CD4-positive, alpha-beta T cell treated with Interleukin-17A for 1 hour (primary cell): ENCODE measurements at regions not wholly inside any gene's neighbourhood (a gene's known extent, or its start where the extent isn't known, plus 50 kb on each side); places are given as distances from the start of the nearest gene placed in this dataset.

Source experiments
- DNase-seq: peaks from one replicate; pipeline ENCODE4 v3.0.0-alpha.2; 2020

DNA sequence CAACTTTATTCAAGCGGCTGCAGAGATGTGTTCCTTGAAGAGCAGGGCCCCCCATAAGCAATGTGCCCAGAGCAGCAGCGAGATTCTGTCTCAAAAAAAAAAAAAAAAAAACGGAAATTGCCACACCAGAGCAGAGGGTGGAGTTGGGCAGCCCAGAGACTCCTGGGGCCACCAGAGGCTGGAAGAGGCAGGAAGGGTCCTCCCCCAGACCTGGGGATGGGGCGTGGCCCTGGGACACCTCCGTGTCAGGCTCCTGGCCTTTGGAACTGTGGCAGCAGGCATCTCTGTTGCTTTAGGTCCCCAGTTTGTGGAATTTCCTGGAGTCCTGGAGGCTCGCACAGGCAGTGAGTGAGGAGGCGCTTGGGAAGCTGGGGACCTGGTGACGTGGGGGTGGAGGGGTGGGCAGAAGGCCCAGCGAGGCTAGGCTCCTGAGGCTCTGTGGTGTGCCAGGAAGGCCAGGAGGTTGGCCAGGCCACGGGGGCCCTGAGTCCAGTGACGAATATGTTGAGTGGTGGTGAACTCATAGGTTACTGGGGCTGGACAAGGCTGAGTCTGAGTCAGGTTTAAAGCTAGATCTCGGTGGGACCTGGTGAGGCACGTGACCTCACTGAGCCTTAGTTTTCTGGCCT lies 735.6 kb downstream of the BRD1 start:
- no peak for DNase-seq

- DNase-seq: no peak
These were observed 736.2 kb downstream of the BRD1 start for GRCh38 chr22:49091451-49091850.

GRCh38 chr22:49090853-49091135 lies 736.9 kb downstream of the BRD1 start:
- no peak for DNase-seq

DNA sequence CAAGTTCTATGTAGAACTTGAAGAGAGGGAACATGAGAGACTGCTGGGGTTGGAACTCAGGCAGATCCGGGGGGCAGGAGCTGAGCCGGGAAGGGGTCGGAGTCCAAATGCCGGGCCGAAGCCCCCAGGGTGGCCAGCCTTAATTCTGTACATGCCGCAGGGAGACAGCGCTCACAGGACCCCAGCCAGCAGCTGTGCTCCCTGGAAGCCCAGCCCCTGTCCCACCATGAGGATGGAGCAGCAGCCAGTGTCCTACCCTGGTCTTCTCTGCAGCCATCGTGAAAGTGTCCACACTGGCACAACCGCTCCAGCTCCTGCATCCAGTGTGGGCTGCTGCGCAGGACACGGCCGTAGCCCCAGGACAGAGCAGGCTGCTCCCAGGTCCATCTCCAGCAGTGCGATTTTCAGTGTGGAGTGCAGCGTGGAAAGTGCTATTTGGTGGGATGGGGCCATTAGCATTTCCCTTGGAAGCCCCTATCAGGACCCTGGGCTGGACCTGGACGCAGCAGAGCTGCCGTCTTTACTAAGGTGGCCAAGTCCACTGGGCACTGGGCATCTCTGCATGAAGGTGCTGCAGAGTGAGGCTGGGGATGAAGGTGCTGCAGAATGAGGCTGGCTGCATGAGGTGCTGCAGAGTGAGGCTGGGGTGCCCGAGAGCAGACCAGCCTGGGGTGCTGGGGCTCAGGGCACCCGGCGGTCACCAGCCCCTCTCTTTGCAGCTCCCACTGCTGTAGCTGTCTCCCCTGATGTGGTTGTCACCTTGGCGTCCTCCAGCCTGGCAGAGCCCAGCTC lies 737.4 kb downstream of the BRD1 start:
- DNase-seq: no peak

- DNase-seq: no peak
These were observed 738.6 kb downstream of the BRD1 start for GRCh38 chr22:49088801-49089791.

- DNase-seq: no peak
These were observed 739.7 kb downstream of the BRD1 start for GRCh38 chr22:49087716-49088601.

GRCh38 chr22:49087198-49087597 lies 740.5 kb downstream of the BRD1 start:
- DNase-seq: no peak

GRCh38 chr22:49086606-49087157 lies 741.0 kb downstream of the BRD1 start:
- no peak for DNase-seq

DNA sequence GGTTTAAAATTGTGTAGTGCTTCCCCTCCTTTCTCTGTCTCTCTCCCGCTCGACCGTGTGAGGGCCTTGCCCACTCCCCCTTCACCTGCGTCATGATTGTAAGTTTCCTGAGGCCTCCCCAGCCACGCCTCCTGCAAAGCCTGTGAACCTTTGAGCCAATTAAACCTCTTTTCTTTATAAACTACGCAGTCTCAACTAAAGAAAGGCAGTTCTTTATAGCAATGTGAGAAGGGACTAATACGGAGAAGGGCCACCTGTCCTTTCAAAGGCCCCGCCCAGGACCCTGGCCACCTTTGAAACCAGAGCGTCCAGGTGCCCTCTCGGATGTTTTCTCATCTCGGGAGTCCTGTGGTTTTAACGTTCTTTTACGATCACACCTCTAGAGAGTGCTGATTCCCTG lies 741.5 kb downstream of the BRD1 start:
- no peak for DNase-seq

DNA sequence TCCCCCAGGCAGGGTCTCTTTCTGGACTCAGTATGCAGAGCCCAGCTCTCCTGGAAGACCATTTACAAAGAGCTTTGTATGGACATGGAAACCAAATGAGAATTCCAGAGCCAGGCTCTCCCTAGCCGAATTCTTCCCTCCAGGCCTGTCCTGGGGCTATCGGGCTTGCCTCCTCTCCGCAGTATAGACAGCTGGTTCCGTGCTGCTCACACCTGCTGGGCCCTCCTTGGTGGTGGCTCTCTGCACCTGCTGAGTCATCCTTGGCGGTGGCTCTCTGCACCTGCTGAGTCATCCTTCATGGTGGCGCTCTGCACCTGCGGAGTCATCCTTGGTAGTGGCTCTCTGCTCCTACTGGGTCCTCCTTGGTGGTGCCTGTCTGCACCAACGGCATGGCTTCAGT lies 743.5 kb downstream of the BRD1 start:
- no peak for DNase-seq

- DNase-seq: no peak
These were observed 744.1 kb downstream of the BRD1 start for GRCh38 chr22:49083607-49084006.

DNA sequence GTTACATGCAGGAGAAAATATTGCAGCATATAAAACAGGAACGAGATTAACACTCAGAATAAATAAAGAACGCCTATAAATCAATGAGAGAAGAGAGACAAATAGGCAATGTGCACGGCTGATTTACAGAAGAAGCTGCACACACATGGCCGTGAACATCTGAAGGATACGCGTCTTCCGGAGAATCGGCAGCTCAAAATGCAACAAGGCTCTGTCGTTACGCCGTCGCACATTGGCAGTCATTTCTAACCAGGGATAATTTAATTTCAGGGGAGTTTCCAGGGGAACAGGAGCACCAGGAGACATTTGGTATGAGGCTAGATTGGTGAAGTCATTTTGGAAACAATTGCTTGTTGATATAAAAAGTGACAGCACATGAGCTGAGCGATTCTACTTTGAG lies 745.2 kb downstream of the BRD1 start:
- DNase-seq: no peak

DNA sequence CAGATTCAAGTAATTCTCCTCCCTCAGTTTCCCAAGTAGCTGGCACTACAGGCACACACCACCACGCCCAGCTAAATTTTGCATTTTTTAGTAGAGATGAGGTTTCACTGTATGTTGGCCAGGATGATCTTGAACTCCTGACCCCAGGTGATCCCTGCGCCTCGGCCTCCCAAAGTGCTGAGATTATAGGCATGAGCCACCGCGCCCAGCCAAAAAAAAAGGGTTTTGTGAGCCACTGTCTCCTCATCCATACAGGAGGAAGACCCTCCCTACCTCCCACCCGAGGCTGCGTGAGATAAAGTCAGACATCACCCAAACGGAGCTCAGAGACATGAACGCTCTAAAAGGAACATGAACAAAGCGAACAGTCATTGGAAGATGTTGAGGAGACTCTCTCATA lies 745.7 kb downstream of the BRD1 start:
- no peak for DNase-seq

GRCh38 chr22:49081261-49081666 lies 746.4 kb downstream of the BRD1 start:
- DNase-seq: no peak

GRCh38 chr22:49080631-49081030 lies 747.0 kb downstream of the BRD1 start:
- no peak for DNase-seq

DNA sequence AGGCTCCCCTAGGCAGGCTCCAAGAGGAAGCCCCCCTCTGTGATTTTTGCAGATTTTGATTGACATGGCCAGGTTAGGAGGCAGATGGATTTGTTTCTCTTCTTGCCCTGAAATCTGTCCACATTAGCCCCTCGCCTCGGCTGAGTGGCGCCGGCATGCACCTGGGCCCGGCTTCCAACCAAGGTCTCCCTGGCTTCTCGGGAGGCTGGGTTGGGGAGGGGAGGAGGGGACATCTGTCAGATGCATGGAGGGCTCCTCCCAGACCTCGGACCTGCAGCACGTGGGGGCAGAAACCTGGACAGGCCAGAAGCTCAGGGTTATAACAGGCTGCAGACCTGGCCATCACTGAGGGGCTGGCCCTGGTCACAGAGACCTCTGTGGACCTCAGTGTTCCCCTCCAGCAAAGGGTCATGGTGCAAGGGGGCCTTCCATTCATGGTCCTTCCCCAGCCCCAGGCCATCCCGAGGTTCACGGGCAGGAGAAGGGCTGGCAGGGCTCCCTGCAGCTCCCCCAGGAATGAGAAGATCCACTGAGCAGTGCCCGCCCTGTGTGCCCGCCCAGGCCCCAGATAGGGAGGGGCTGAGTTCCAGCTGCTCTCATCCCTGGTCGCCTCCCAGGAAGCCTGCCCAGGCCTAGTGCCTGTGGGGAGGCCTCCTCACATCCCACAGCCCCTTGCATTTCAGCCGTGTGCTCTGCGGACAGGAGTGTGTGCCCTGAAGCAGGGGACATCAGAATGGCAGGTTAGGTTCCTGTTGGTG lies 747.8 kb downstream of the BRD1 start:
- no peak for DNase-seq

GRCh38 chr22:49079027-49079725 lies 748.5 kb downstream of the BRD1 start:
- no peak for DNase-seq

- no peak for DNase-seq
These were observed 749.5 kb downstream of the BRD1 start for GRCh38 chr22:49078076-49078710.

DNA sequence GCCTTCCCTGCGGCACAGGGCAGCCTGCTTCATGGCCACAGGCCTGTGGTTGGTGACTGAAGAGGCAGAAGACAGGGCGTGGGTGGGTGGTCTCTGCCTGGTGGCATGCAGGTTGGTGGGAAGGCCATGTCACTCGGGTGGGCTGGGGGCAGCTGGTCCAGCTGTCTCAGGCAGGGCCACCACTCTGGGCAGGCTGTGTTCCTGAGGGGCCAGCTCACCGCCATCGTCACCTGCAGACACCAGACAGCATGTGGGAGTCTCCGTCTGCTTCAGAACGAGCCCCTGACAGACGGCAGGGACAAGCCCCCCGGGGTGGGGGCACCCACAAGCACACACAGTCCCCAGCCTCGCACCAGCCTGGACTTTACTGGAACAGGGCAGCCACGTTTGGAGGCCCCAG lies 750.1 kb downstream of the BRD1 start:
- DNase-seq: no peak

DNA sequence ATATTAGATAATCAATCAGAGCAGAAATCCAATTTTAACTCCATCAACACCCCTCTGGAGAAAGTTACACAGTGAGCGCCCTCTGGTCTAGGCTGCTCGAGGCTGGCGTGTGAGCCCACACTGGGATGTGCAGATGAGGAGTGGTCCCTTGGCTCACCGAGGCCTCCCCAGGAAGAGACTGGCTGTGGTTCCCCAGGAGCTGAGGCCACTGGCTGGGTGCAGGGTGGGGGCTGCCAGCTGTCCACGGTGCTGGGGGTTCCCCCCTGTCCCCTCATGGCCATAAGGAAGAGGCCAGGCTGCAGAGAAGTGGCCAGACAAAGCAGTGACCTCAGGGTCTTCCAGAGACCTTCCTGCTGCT lies 750.7 kb downstream of the BRD1 start:
- DNase-seq: no peak
